GM21515 (cell line): ENCODE measurements at regions not wholly inside any gene's neighbourhood (a gene's known extent, or its start where the extent isn't known, plus 50 kb on each side); places are given as distances from the start of the nearest gene placed in this dataset.

Experiments used
- ATAC-seq: cut with Tn5 transposase; IDR thresholded peaks from one replicate; pipeline ENCODE4 v1.9.1; 2021; ENCODE audit not compliant: unreplicated experiment

GRCh38 chr18:75926811-75927210, 499.3 kb upstream of the SMIM21 start:
- ATAC-seq, result no peak

GRCh38 chr18:75923169-75923568, 495.7 kb upstream of the SMIM21 start:
- ATAC-seq, result no peak

- no peak for ATAC-seq
Observed at GRCh38 chr18:75916624-75916982, 489.1 kb upstream of the SMIM21 start.

GRCh38 chr18:75915941-75916623, 488.6 kb upstream of the SMIM21 start:
- ATAC-seq, result no peak

GRCh38 chr18:75912829-75913228, 485.3 kb upstream of the SMIM21 start:
- no peak for ATAC-seq

GRCh38 chr18:75904416-75904815, 476.9 kb upstream of the SMIM21 start:
- ATAC-seq, result no peak

- ATAC-seq, result no peak
Observed at GRCh38 chr18:75898651-75899050, 471.1 kb upstream of the SMIM21 start.

- ATAC-seq, result no peak
Observed at GRCh38 chr18:75897386-75897785, 469.9 kb upstream of the SMIM21 start.

- no peak for ATAC-seq
Observed at GRCh38 chr18:75896865-75897264, 469.4 kb upstream of the SMIM21 start.

- no peak for ATAC-seq
Observed at GRCh38 chr18:75895135-75895534, 467.6 kb upstream of the SMIM21 start.

- ATAC-seq, result no peak
Observed at GRCh38 chr18:75884728-75885127, 457.2 kb upstream of the SMIM21 start.

GRCh38 chr18:75880925-75881504, 453.5 kb upstream of the SMIM21 start:
- ATAC-seq, result no peak

GRCh38 chr18:75880266-75880665, 452.8 kb upstream of the SMIM21 start:
- ATAC-seq, result no peak

GRCh38 chr18:75879196-75879595, 451.7 kb upstream of the SMIM21 start:
- no peak for ATAC-seq

GRCh38 chr18:75875559-75875958, 448.1 kb upstream of the SMIM21 start:
- ATAC-seq, result no peak

GRCh38 chr18:75874401-75875089, 447.0 kb upstream of the SMIM21 start:
- no peak for ATAC-seq

- ATAC-seq, result no peak
Observed at GRCh38 chr18:75871596-75871995, 444.1 kb upstream of the SMIM21 start.

- ATAC-seq, result no peak
Observed at GRCh38 chr18:75869162-75869561, 441.7 kb upstream of the SMIM21 start.

- ATAC-seq, result no peak
Observed at GRCh38 chr18:75868031-75868430, 440.5 kb upstream of the SMIM21 start.

- ATAC-seq, result no peak
Observed at GRCh38 chr18:75865639-75866038, 438.1 kb upstream of the SMIM21 start.

- ATAC-seq, result no peak
Observed at GRCh38 chr18:75864816-75865215, 437.3 kb upstream of the SMIM21 start.

- no peak for ATAC-seq
Observed at GRCh38 chr18:75863696-75864095, 436.2 kb upstream of the SMIM21 start.
